GM12872 (cell line): ENCODE measurements at regions not wholly inside any gene's neighbourhood (a gene's known extent, or its start where the extent isn't known, plus 50 kb on each side); places are given as distances from the start of the nearest gene placed in this dataset.

Experiments used
- CTCF ChIP-seq: IDR thresholded peaks from 3 replicates; pipeline ENCODE4 v1.5.1; 2011; ENCODE audit warnings: low read depth, mild to moderate bottlenecking, low read length, moderate library complexity; ENCODE audit not compliant: insufficient read depth

- no peak for TF ChIP-seq CTCF
Measured at GRCh38 chr5:12193536-12193935, 289.3 kb upstream of the CTNND2 start.

GRCh38 chr5:12183003-12183402 is 278.8 kb upstream of the CTNND2 start:
- no peak for TF ChIP-seq CTCF

GRCh38 chr5:12177851-12178250 is 273.6 kb upstream of the CTNND2 start:
- no peak for TF ChIP-seq CTCF

- TF ChIP-seq CTCF, result no peak
Measured at GRCh38 chr5:12177225-12177624, 273.0 kb upstream of the CTNND2 start.

GRCh38 chr5:12175914-12176585 is 271.8 kb upstream of the CTNND2 start:
- no peak for TF ChIP-seq CTCF

- no peak for TF ChIP-seq CTCF
Measured at GRCh38 chr5:12174734-12175133, 270.5 kb upstream of the CTNND2 start.

- TF ChIP-seq CTCF, result no peak
Measured at GRCh38 chr5:12169536-12169935, 265.3 kb upstream of the CTNND2 start.

GRCh38 chr5:12162863-12163262 is 258.6 kb upstream of the CTNND2 start:
- TF ChIP-seq CTCF, result no peak
